GM23248 (cell line): ENCODE measurements at regions not wholly inside any gene's neighbourhood (a gene's known extent, or its start where the extent isn't known, plus 50 kb on each side); places are given as distances from the start of the nearest gene placed in this dataset.
A peak's percentile ranks its signal among the peaks of the same experiment; 100 is the strongest.

Experiments used
- DNase-seq: peaks from one replicate; pipeline ENCODE4 v3.0.0-alpha.2; 2015
- H2AFZ ChIP-seq: fragments of 200-600 bp; sonication (generic); 2 replicates; pipeline ENCODE4 v1.6.1; 2016; ENCODE audit warnings: antibody characterized with exemption
- H3F3A ChIP-seq: fragments of 200-600 bp; sonication (generic); 2 replicates; pipeline ENCODE4 v1.6.1; 2016; ENCODE audit warnings: mild to moderate bottlenecking, antibody characterized with exemption, mixed run types; ENCODE audit not compliant: insufficient read depth
- H3K27ac ChIP-seq: fragments of 200-600 bp; sonication (generic); 2 replicates; pipeline ENCODE4 v1.5.1; 2016; ENCODE audit warnings: mild to moderate bottlenecking
- H3K27me3 ChIP-seq: fragments of 200-600 bp; sonication (generic); replicated peaks from 2 replicates; pipeline ENCODE4 v1.6.1; 2016; ENCODE audit warnings: mild to moderate bottlenecking; ENCODE audit not compliant: insufficient read depth
- H3K36me3 ChIP-seq: fragments of 200-600 bp; sonication (generic); 2 replicates; pipeline ENCODE4 v1.6.1; 2016; ENCODE audit warnings: low read depth, mild to moderate bottlenecking
- H3K4me1 ChIP-seq: fragments of 200-600 bp; sonication (generic); 2 replicates; pipeline ENCODE4 v1.6.1; 2016; ENCODE audit warnings: mild to moderate bottlenecking; ENCODE audit not compliant: insufficient read depth
- H3K4me2 ChIP-seq: fragments of 200-600 bp; sonication (generic); one replicate; pipeline ENCODE4 v1.6.1; 2016; ENCODE audit warnings: mild to moderate bottlenecking; ENCODE audit not compliant: unreplicated experiment
- H3K4me3 ChIP-seq: fragments of 200-600 bp; sonication (generic); 2 replicates; pipeline ENCODE4 v1.5.1; 2016; ENCODE audit warnings: mild to moderate bottlenecking
- H3K79me2 ChIP-seq: fragments of 200-600 bp; sonication (generic); 2 replicates; pipeline ENCODE4 v1.6.1; 2016; ENCODE audit warnings: mild to moderate bottlenecking; ENCODE audit not compliant: insufficient read depth
- H3K9ac ChIP-seq: fragments of 200-600 bp; sonication (generic); 2 replicates; pipeline ENCODE4 v1.6.1; 2016; ENCODE audit warnings: mild to moderate bottlenecking
- H3K9me2 ChIP-seq: fragments of 200-600 bp; sonication (generic); 2 replicates; pipeline ENCODE4 v1.6.1; 2016; ENCODE audit warnings: mixed run types, mild to moderate bottlenecking, moderate library complexity; ENCODE audit not compliant: insufficient read depth
- H3K9me3 ChIP-seq: fragments of 200-600 bp; sonication (generic); one replicate; pipeline ENCODE4 v1.6.1; 2017; ENCODE audit warnings: low read depth
- H4K20me1 ChIP-seq: fragments of 200-600 bp; sonication (generic); 2 replicates; pipeline ENCODE4 v1.6.0; 2016; ENCODE audit not compliant: insufficient read depth
- EZH2 ChIP-seq: fragments of 200-600 bp; sonication (generic); IDR thresholded peaks from 2 replicates; pipeline ENCODE4 v1.6.1; 2018; ENCODE audit warnings: antibody characterized with exemption, mild to moderate bottlenecking; ENCODE audit not compliant: insufficient read depth, poor library complexity, severe bottlenecking
- EZH2phosphoT487 ChIP-seq: fragments of 200-600 bp; sonication (generic); IDR thresholded peaks from 2 replicates; pipeline ENCODE4 v1.6.1; 2018; ENCODE audit warnings: antibody characterized with exemption, moderate library complexity, mild to moderate bottlenecking, low read depth; ENCODE audit not compliant: insufficient read depth
- WGBS, 2 experiments: methylation state at CpG; one replicate each; pipeline ENCODE4 v1.1.6; 2015 to 2017; ENCODE audit warnings: low lambda C conversion rate in 2 of 2, low coverage in 1 of 2; ENCODE audit errors: missing lambda C conversion rate in 2 of 2; 5-methylcytosine and 5-hydroxymethylcytosine counted together
- in situ Hi-C: fragments of 300-500 bp; cut with MboI; formaldehyde crosslinking; loops from 2 replicates; pipeline ENCODE4 v1.15.0; 2020

DNA sequence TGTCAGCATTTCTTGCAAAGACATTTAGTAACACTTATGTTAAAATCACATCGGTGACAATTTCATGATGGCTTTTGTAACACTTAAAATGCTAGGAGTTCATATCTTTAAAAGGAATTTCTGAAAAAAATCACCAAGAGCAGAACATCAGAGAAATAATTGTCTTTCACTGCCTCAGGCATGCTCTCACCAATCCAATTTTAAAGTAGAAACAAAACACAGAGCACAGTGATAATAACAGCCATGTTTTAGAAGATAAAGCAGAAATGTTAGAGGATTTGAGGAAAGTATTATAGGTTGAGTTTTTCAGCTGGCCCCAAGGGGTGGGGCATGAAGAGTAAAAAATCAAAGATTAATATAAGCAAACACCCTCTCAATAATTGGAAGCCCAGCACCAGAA is 1037.6 kb downstream of the DSC3 start:
- no peaks in the 10 kb centered on the region for H3K27me3 ChIP-seq
- H3K79me2 ChIP-seq: no peaks in the 10 kb centered on the region
- in situ Hi-C loops: no loop called here
- no peaks in the 10 kb centered on the region for H3K36me3 ChIP-seq
- no peaks in the 10 kb centered on the region for H3K9me3 ChIP-seq
- H3K27ac ChIP-seq: no peak overlapping the region
- H3K9me2 ChIP-seq: no peaks in the 10 kb centered on the region
- no peaks in the 10 kb centered on the region for H4K20me1 ChIP-seq
- TF ChIP-seq EZH2 (no peak), EZH2phosphoT487 (no peak)
- DNase-seq: no peak
- WGBS, 2 experiments: 50 to 53% methylated on average over 1 of the region's 1 CpG
- no peak overlapping the region for H3K4me2 ChIP-seq
- no peaks in the 10 kb centered on the region for H3K4me1 ChIP-seq
- H2AFZ ChIP-seq: no peak overlapping the region
- H3F3A ChIP-seq: no peaks in the 10 kb centered on the region
- no peak overlapping the region for H3K9ac ChIP-seq
- no peak overlapping the region for H3K4me3 ChIP-seq

DNA sequence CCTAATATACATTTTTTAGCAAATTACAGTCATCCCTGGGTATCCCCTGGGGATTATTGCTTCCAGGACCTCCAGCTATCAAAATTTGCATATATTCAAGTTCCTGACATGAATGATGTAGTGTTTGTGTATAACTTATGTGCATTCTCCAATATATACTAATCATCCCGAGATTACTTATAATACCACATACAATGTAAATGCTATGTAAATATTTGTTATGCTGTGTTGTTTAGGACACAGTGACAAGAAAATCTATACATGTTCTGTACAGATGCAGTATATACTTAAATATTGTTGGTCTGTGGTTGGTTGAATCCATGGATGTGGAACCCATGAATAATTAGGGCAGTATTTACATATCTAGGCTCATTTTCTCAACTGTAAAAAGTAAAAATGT is 1060.3 kb downstream of the DSC3 start:
- no peaks in the 10 kb centered on the region for H4K20me1 ChIP-seq
- no peaks in the 10 kb centered on the region for H3K79me2 ChIP-seq
- H3K4me2 ChIP-seq: no peak overlapping the region
- H3K4me1 ChIP-seq: no peaks in the 10 kb centered on the region
- DNase-seq: no peak
- in situ Hi-C loops: no loop called here
- no peaks in the 10 kb centered on the region for H3K27me3 ChIP-seq
- H3K36me3 ChIP-seq: no peaks in the 10 kb centered on the region
- no peak overlapping the region for H3K4me3 ChIP-seq
- no peaks in the 10 kb centered on the region for H3K9me2 ChIP-seq
- 24 to 35% methylated on average over 1 of the region's 1 CpG for WGBS, 2 experiments
- no peak overlapping the region for H3K9ac ChIP-seq
- H3F3A ChIP-seq: no peaks in the 10 kb centered on the region
- H2AFZ ChIP-seq: no peak overlapping the region
- no peak overlapping the region for H3K27ac ChIP-seq
- no peak for TF ChIP-seq EZH2
- H3K9me3 ChIP-seq: no peaks in the 10 kb centered on the region

DNA sequence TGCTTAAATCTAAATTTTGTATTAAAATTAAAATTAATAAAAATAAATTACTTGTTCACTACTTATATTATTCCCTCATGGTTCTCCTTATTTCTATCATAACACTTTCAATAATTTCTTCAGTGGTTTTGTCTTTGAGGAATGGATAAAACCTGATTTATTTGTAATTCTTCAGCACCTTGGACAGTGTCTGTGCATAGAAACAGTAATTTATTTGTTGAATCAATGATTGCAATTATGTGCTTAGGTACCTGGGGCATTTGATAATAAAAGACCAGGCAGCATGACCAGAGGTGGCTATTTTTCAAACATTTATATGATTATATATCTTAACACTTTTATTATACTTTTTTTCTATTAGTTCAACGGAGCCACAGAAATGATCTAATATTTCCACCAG is 1062.7 kb downstream of the DSC3 start:
- Histone ChIP-seq H3K9ac (no peak overlapping the region), H3K27ac (no peak overlapping the region), H3K36me3 (no peaks in the 10 kb centered on the region), H3K4me3 (no peak overlapping the region), H3K9me2 (no peaks in the 10 kb centered on the region), H3K4me1 (no peaks in the 10 kb centered on the region), H3K79me2 (no peaks in the 10 kb centered on the region), H3K9me3 (no peaks in the 10 kb centered on the region), H3F3A (no peaks in the 10 kb centered on the region), H3K27me3 (no peaks in the 10 kb centered on the region), H3K4me2 (no peak overlapping the region), H2AFZ (no peak overlapping the region), H4K20me1 (no peaks in the 10 kb centered on the region)
- DNase-seq: peak; percentile 41
- TF ChIP-seq EZH2 (no peak), EZH2phosphoT487 (no peak)
- 4 to 12% methylated on average over 1 of the region's 1 CpG for WGBS, 2 experiments
- in situ Hi-C loops: no loop called here

DNA sequence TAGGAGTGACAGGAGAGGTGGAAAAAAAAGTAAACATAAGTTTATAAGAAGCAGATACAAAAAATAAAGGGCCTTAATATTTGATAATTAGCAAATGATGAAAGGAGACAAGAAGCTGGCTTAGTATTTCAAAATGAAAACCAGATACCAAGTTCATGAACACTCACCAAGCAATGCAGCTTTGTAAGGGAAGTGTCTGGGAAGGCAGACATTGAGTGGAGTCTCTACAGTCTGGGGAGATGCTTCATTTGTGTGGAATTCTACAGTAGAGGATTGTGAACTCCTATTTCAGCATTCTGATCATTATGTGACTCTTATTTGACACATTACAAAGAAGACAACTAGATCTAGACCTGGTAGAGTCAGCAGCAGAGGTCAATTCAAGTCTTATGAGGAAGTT is 1072.7 kb downstream of the DSC3 start:
- peak overlapping the region; percentile 25; the same call in 1 of the 2 replicates for H2AFZ ChIP-seq
- no peaks in the 10 kb centered on the region for H3K36me3 ChIP-seq
- TF ChIP-seq EZH2 (no peak), EZH2phosphoT487 (no peak)
- H3K9ac ChIP-seq: no peak overlapping the region
- H4K20me1 ChIP-seq: no peaks in the 10 kb centered on the region
- peak overlapping the region; percentile 26 for H3K27ac ChIP-seq
- H3K9me2 ChIP-seq: no peaks in the 10 kb centered on the region
- no peaks in the 10 kb centered on the region for H3K79me2 ChIP-seq
- H3K4me1 ChIP-seq: peaks cover 10% of the 10 kb centered on the region; the same call in 1 of the 2 replicates
- H3K9me3 ChIP-seq: no peaks in the 10 kb centered on the region
- DNase-seq: peak; percentile 58
- H3K27me3 ChIP-seq: no peaks in the 10 kb centered on the region
- peaks cover 11% of the 10 kb centered on the region for H3F3A ChIP-seq
- no peak overlapping the region for H3K4me3 ChIP-seq
- in situ Hi-C loops: no loop called here
- H3K4me2 ChIP-seq: peak overlapping the region; percentile 43

DNA sequence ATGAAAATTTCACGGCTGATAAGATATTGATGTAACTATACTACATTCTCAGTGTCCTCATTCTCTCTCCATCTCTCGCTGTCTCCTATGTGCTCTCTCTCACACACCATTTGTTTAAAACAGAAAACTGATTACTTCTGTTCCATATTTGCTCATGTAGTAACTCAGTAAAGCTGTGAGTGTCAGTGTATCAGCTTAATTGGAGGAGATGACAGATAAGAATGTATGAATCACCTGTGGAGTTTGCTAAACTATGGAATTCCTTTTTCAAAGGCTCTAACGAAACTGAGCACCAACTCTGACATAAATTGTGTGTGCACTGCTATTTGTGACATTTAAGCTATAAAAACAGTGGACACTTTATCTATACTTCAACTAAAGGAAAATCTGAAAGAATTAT is 1080.0 kb downstream of the DSC3 start:
- TF ChIP-seq EZH2 (no peak), EZH2phosphoT487 (no peak)
- Histone ChIP-seq H3K4me3 (no peak overlapping the region), H3K4me2 (no peak overlapping the region), H2AFZ (no peak overlapping the region), H3K9ac (no peak overlapping the region), H3K9me3 (no peaks in the 10 kb centered on the region), H3K36me3 (no peaks in the 10 kb centered on the region), H3K9me2 (no peaks in the 10 kb centered on the region), H3K27ac (no peak overlapping the region), H3F3A (no peaks in the 10 kb centered on the region), H4K20me1 (no peaks in the 10 kb centered on the region), H3K79me2 (no peaks in the 10 kb centered on the region), H3K27me3 (no peaks in the 10 kb centered on the region), H3K4me1 (peaks cover 8% of the 10 kb centered on the region)
- peak; percentile 8 for DNase-seq
- in situ Hi-C loops: no loop called here
- 18 to 21% methylated on average over 3 of the region's 3 CpGs for WGBS, 2 experiments
